Prostate gland (tissue), 2 donors: ENCODE measurements at regions not wholly inside any gene's neighbourhood (a gene's known extent, or its start where the extent isn't known, plus 50 kb on each side); places are given as distances from the start of the nearest gene placed in this dataset.

ENCODE experiments used
- DNase-seq: peaks from one replicate; pipeline ENCODE4 v3.0.0-alpha.2; 2019; ENCODE audit warnings: low spot score
- H3K27ac ChIP-seq, 2 donors: fragments of 200-600 bp; sonication (generic); 2 replicates each; pipeline ENCODE4 v1.5.1; 2017 to 2019
- H3K27me3 ChIP-seq: fragments of 200-600 bp; sonication (generic); replicated peaks from 2 replicates; pipeline ENCODE4 v1.5.1; 2019; ENCODE audit not compliant: insufficient read depth
- H3K36me3 ChIP-seq, 2 donors: fragments of 200-600 bp; sonication (generic); 1 replicate in 1 of 2; 2 replicates in 1 of 2; pipeline versions ENCODE4 v1.5.1 to v1.8.1; 2017 to 2019
- H3K4me1 ChIP-seq: fragments of 200-600 bp; sonication (generic); replicated peaks from 2 replicates; pipeline ENCODE4 v1.5.1; 2019
- H3K4me3 ChIP-seq, 2 donors: fragments of 200-600 bp; sonication (generic); 2 replicates each; pipeline ENCODE4 v1.5.1; 2017 to 2019
- H3K9me3 ChIP-seq: fragments of 200-600 bp; sonication (generic); 2 replicates; pipeline ENCODE4 v1.5.1; 2017
- CTCF ChIP-seq, 4 experiments: fragments of 200-600 bp in 2 of 4; fragments of 450-650 bp in 2 of 4; sonication (generic) in 2 of 4; IDR thresholded peaks; 1 replicate in 3 of 4; 2 replicates in 1 of 4; pipeline ENCODE4 v1.5.1; 2016 to 2019; ENCODE audit warnings: antibody characterized with exemption in 4 of 4, mild to moderate bottlenecking in 2 of 4, moderate library complexity in 2 of 4
- POLR2A ChIP-seq: fragments of 450-650 bp; IDR thresholded peaks from one replicate; pipeline ENCODE4 v1.6.1; 2016; ENCODE audit warnings: antibody characterized with exemption, mild to moderate bottlenecking
- POLR2AphosphoS5 ChIP-seq: sonication (generic); formaldehyde crosslinking; IDR thresholded peaks from one replicate; pipeline ENCODE4 v1.6.1; 2017; ENCODE audit warnings: antibody characterized with exemption
- WGBS: methylation state at CpG from one replicate; pipeline ENCODE4 v1.1.5; 2018; 5-methylcytosine and 5-hydroxymethylcytosine counted together
- intact Hi-C: fragments of 100-400 bp; cut with DNase I; formaldehyde crosslinking; loops from one replicate; pipeline ENCODE4 v1.14.2; 2022

- intact Hi-C loops: no loop called here
- 70% methylated on average over 2 of the region's 2 CpGs for WGBS
- no peaks in the 10 kb centered on the region for H3K4me1 ChIP-seq
- H3K27ac ChIP-seq: no peak overlapping the region
- DNase-seq: no peak
- no peak overlapping the region for H3K4me3 ChIP-seq
- no peaks in the 10 kb centered on the region for H3K36me3 ChIP-seq
- no peaks in the 10 kb centered on the region for H3K27me3 ChIP-seq
- no peak for TF ChIP-seq CTCF (IDR thresholded peaks at IDR 0.05)
- TF ChIP-seq POLR2AphosphoS5: no peak
- TF ChIP-seq POLR2A: no peak
- H3K9me3 ChIP-seq: no peaks in the 10 kb centered on the region
Observed at GRCh38 chr4:60081839-60082238, 1118.3 kb upstream of the ADGRL3 start.

GRCh38 chr4:60088807-60089486, 1111.2 kb upstream of the ADGRL3 start:
- no peak overlapping the region for H3K27ac ChIP-seq
- H3K4me3 ChIP-seq: no peak overlapping the region
- H3K9me3 ChIP-seq: no peaks in the 10 kb centered on the region
- H3K36me3 ChIP-seq: no peaks in the 10 kb centered on the region
- H3K4me1 ChIP-seq: no peaks in the 10 kb centered on the region
- WGBS: 66% methylated on average over 3 of the region's 3 CpGs
- intact Hi-C loops: no loop called here
- DNase-seq: no peak
- TF ChIP-seq POLR2AphosphoS5 (no peak), POLR2A (no peak), CTCF (IDR thresholded peaks at IDR 0.05) (no peak)
- no peaks in the 10 kb centered on the region for H3K27me3 ChIP-seq

- Histone ChIP-seq H3K36me3 (no peaks in the 10 kb centered on the region), H3K4me1 (no peaks in the 10 kb centered on the region), H3K27me3 (no peaks in the 10 kb centered on the region), H3K27ac (no peak overlapping the region), H3K4me3 (no peak overlapping the region), H3K9me3 (no peaks in the 10 kb centered on the region)
- intact Hi-C loops: no loop called here
- TF ChIP-seq POLR2A: no peak
- TF ChIP-seq CTCF (IDR thresholded peaks at IDR 0.05): no peak
- no peak for TF ChIP-seq POLR2AphosphoS5
- DNase-seq: no peak
- WGBS: 60% methylated on average over 3 of the region's 3 CpGs
Observed at GRCh38 chr4:60089546-60090273, 1110.4 kb upstream of the ADGRL3 start.

GRCh38 chr4:60096676-60097075, 1103.5 kb upstream of the ADGRL3 start:
- H3K4me1 ChIP-seq: no peaks in the 10 kb centered on the region
- intact Hi-C loops: no loop called here
- H3K36me3 ChIP-seq: no peaks in the 10 kb centered on the region
- H3K27me3 ChIP-seq: no peaks in the 10 kb centered on the region
- TF ChIP-seq POLR2AphosphoS5 (no peak), CTCF (IDR thresholded peaks at IDR 0.05) (no peak), POLR2A (no peak)
- no peak overlapping the region for H3K4me3 ChIP-seq
- 0% methylated on average over 1 of the region's 1 CpG for WGBS
- H3K27ac ChIP-seq: no peak overlapping the region
- DNase-seq: no peak
- no peaks in the 10 kb centered on the region for H3K9me3 ChIP-seq

- H3K4me1 ChIP-seq: no peaks in the 10 kb centered on the region
- DNase-seq: no peak
- no peaks in the 10 kb centered on the region for H3K36me3 ChIP-seq
- no peak overlapping the region for H3K27ac ChIP-seq
- TF ChIP-seq POLR2A (no peak), POLR2AphosphoS5 (no peak), CTCF (IDR thresholded peaks at IDR 0.05) (no peak)
- H3K27me3 ChIP-seq: no peaks in the 10 kb centered on the region
- intact Hi-C loops: no loop called here
- H3K9me3 ChIP-seq: no peaks in the 10 kb centered on the region
- no peak overlapping the region for H3K4me3 ChIP-seq
- 82% methylated on average over 3 of the region's 3 CpGs for WGBS
Observed at GRCh38 chr4:60116592-60116991, 1083.5 kb upstream of the ADGRL3 start.
